HepG2 (cell line): ENCODE measurements at regions not wholly inside any gene's neighbourhood (a gene's known extent, or its start where the extent isn't known, plus 50 kb on each side); places are given as distances from the start of the nearest gene placed in this dataset.

Experiments used
- AGO2 ChIP-seq: fragments of 200-400 bp; formaldehyde crosslinking; optimal IDR thresholded peaks from 2 replicates; pipeline ENCODE3; 2017; ENCODE audit warnings: mild to moderate bottlenecking, low read depth, low read length, moderate library complexity
- GABPB1 ChIP-seq: IDR thresholded peaks from 2 replicates; pipeline ENCODE4 v1.6.1; 2016; ENCODE audit warnings: mild to moderate bottlenecking, missing genetic modification reagents, moderate library complexity, missing compliant biosample characterization
- KLF15 ChIP-seq: sonication (generic); formaldehyde crosslinking; IDR thresholded peaks from 2 replicates; pipeline ENCODE4 v1.8.1; 2023; ENCODE audit warnings: borderline replicate concordance, mild to moderate bottlenecking, inconsistent platforms, missing genetic modification reagents, mixed read lengths
- NAIF1 ChIP-seq: sonication (generic); formaldehyde crosslinking; IDR thresholded peaks from 2 replicates; pipeline ENCODE4 v1.5.0; 2020; ENCODE audit warnings: mild to moderate bottlenecking, missing genetic modification reagents, borderline replicate concordance
- POLR2AphosphoS2 ChIP-seq: IDR thresholded peaks from 2 replicates; pipeline ENCODE4 v1.6.1; 2011; ENCODE audit warnings: low read depth, low read length, improper control_type of control experiment
- SMAD9 ChIP-seq: sonication (generic); formaldehyde crosslinking; IDR thresholded peaks from 2 replicates; pipeline ENCODE4 v1.5.1; 2020; ENCODE audit warnings: mild to moderate bottlenecking, missing genetic modification reagents
- SNAI1 ChIP-seq: sonication (generic); formaldehyde crosslinking; IDR thresholded peaks from 2 replicates; pipeline ENCODE4 v1.5.0; 2020; ENCODE audit warnings: mild to moderate bottlenecking, missing genetic modification reagents, borderline replicate concordance
- SP5 ChIP-seq: IDR thresholded peaks from 2 replicates; pipeline ENCODE4 v1.6.1; 2016; ENCODE audit warnings: low read depth, borderline replicate concordance
- TAF1 ChIP-seq: sonication (generic); formaldehyde crosslinking; IDR thresholded peaks from 2 replicates; pipeline ENCODE4 v1.4.0; 2020; ENCODE audit warnings: missing genetic modification reagents
- TBP ChIP-seq: sonication (generic); formaldehyde crosslinking; IDR thresholded peaks from 2 replicates; pipeline ENCODE4 v1.5.0; 2020; ENCODE audit warnings: missing genetic modification reagents
- TCF12 ChIP-seq, 2 experiments: fragments of 450-650 bp in 1 of 2; sonication (generic) in 1 of 2; formaldehyde crosslinking in 1 of 2; IDR thresholded peaks; 2 replicates each; pipeline versions ENCODE4 v1.6.1 to v1.8.0; 2017 to 2022; ENCODE audit warnings: antibody characterized with exemption in 1 of 2, mild to moderate bottlenecking in 1 of 2, missing genetic modification reagents in 1 of 2, moderate library complexity in 1 of 2
- ZNF263 ChIP-seq: sonication (generic); formaldehyde crosslinking; IDR thresholded peaks from 2 replicates; pipeline ENCODE4 v1.4.0; 2020; ENCODE audit warnings: missing genetic modification reagents
- ZNF549 ChIP-seq: sonication (generic); formaldehyde crosslinking; IDR thresholded peaks from 2 replicates; pipeline ENCODE4 v1.5.0; 2020; ENCODE audit warnings: missing genetic modification reagents
- ZNF598 ChIP-seq: sonication (generic); formaldehyde crosslinking; IDR thresholded peaks from 2 replicates; pipeline ENCODE4 v1.5.1; 2020; ENCODE audit warnings: mild to moderate bottlenecking, missing genetic modification reagents, borderline replicate concordance
- ZNF607 ChIP-seq: sonication (generic); formaldehyde crosslinking; IDR thresholded peaks from 2 replicates; pipeline ENCODE4 v1.5.1; 2020; ENCODE audit warnings: missing genetic modification reagents, mild to moderate bottlenecking, borderline replicate concordance
- ZNF776 ChIP-seq: sonication (generic); formaldehyde crosslinking; IDR thresholded peaks from 2 replicates; pipeline ENCODE4 v1.4.0; 2020; ENCODE audit warnings: mild to moderate bottlenecking, missing genetic modification reagents
- TF ChIP-seq, protein P1 (sequence below): IDR thresholded peaks from 2 replicates; pipeline ENCODE4 v1.6.1; 2012; ENCODE audit warnings: low read depth, low read length, improper control_type of control experiment
- TF ChIP-seq, protein P2 (sequence below): sonication (generic); formaldehyde crosslinking; IDR thresholded peaks from 2 replicates; pipeline ENCODE4 v1.4.0; 2020; ENCODE audit warnings: missing genetic modification reagents
- TF ChIP-seq, protein P3 (sequence below): sonication (generic); formaldehyde crosslinking; IDR thresholded peaks from 2 replicates; pipeline ENCODE4 v1.5.0; 2020; ENCODE audit warnings: missing genetic modification reagents, mild to moderate bottlenecking, borderline replicate concordance
- TF ChIP-seq, protein P4 (sequence below): sonication (generic); formaldehyde crosslinking; IDR thresholded peaks from 2 replicates; pipeline ENCODE4 v1.5.0; 2020; ENCODE audit warnings: mild to moderate bottlenecking, missing genetic modification reagents

DNA sequence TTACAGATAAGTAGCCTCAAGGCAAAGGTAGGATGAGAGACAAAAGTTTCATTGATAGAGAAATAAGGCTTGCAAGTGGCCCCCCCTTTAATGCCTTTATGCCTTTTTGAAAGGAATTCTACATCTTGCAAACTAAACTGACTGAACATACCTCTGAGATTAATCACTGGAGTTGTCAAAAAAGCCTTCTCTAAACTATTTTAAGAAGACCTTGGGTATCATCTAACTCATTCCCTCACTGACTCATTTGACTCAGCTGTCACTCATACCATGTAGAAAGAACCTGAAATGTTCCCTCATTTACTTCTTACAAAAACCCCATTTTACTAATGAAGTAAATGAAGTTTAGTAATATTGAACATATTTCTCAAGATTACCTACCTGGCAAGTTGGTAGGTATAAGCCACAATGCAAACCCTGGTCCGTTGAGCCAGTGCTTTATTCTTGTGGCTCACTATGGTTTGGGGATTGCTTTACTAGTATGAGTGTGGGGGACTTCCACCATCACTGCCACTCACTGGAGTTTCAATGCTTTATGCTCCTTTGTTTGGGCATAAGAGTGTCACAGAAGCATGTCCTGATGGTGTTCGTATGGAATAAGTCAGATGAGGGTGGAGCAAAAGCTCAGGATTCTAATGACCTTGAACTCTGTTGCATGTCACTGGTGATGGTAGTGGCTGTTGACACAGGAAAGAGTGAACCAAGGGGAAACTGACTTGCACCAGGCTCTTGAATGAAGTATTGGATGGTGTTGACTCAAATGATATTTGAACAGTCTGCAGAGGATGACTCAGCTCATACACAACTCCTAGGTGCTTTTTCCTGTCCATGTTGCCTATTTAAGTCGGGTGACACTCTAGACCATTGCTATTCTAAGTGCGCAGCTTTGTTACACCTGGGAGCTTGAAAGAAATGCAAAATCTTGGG, 305.5 kb upstream of the EMCN start (continued):
- TF ChIP-seq, protein P1, sequence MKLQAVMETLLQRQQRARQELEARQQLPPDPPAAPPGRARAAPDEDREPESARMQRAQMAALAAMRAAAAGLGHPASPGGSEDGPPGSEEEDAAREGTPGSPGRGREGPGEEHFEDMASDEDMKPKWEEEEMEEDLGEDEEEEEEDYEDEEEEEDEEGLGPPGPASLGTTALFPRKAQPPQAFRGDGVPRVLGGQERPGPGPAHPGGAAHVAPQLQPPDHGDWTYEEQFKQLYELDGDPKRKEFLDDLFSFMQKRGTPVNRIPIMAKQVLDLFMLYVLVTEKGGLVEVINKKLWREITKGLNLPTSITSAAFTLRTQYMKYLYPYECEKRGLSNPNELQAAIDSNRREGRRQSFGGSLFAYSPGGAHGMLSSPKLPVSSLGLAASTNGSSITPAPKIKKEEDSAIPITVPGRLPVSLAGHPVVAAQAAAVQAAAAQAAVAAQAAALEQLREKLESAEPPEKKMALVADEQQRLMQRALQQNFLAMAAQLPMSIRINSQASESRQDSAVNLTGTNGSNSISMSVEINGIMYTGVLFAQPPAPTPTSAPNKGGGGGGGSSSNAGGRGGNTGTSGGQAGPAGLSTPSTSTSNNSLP, result peak; percentile 22; the same call in 1 of the 2 replicates
- TF ChIP-seq GABPB1 (CRISPR knock-in tag), result peak; percentile 27; the same call in 1 of the 2 replicates
- TF ChIP-seq POLR2AphosphoS2, result no peak
- 0 out of 2 replicates have a peak, but pooled peaks have one; percentile 45 for TF ChIP-seq SP5
- TF ChIP-seq AGO2, result no peak
- TF ChIP-seq TAF1 (CRISPR knock-in tag), result no peak
- TF ChIP-seq, protein P2, sequence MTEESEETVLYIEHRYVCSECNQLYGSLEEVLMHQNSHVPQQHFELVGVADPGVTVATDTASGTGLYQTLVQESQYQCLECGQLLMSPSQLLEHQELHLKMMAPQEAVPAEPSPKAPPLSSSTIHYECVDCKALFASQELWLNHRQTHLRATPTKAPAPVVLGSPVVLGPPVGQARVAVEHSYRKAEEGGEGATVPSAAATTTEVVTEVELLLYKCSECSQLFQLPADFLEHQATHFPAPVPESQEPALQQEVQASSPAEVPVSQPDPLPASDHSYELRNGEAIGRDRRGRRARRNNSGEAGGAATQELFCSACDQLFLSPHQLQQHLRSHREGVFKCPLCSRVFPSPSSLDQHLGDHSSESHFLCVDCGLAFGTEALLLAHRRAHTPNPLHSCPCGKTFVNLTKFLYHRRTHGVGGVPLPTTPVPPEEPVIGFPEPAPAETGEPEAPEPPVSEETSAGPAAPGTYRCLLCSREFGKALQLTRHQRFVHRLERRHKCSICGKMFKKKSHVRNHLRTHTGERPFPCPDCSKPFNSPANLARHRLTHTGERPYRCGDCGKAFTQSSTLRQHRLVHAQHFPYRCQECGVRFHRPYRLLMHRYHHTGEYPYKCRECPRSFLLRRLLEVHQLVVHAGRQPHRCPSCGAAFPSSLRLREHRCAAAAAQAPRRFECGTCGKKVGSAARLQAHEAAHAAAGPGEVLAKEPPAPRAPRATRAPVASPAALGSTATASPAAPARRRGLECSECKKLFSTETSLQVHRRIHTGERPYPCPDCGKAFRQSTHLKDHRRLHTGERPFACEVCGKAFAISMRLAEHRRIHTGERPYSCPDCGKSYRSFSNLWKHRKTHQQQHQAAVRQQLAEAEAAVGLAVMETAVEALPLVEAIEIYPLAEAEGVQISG (CRISPR knock-in tag), result no peak
- no peak for TF ChIP-seq ZNF549
- TF ChIP-seq NAIF1 (CRISPR knock-in tag), result no peak
- TF ChIP-seq ZNF607 (CRISPR knock-in tag), result no peak
- TF ChIP-seq TBP (CRISPR knock-in tag), result no peak
- no peak for TF ChIP-seq KLF15 (CRISPR knock-in tag)
- TF ChIP-seq, protein P3, sequence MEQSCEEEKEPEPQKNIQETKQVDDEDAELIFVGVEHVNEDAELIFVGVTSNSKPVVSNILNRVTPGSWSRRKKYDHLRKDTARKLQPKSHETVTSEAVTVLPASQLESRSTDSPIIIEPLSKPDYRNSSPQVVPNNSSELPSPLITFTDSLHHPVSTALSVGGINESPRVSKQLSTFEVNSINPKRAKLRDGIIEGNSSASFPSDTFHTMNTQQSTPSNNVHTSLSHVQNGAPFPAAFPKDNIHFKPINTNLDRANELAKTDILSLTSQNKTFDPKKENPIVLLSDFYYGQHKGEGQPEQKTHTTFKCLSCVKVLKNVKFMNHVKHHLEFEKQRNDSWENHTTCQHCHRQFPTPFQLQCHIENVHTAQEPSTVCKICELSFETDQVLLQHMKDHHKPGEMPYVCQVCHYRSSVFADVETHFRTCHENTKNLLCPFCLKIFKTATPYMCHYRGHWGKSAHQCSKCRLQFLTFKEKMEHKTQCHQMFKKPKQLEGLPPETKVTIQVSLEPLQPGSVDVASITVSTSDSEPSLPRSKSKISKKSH, result no peak
- no peak for TF ChIP-seq SMAD9 (CRISPR knock-in tag)
- no peak for TF ChIP-seq ZNF598 (CRISPR knock-in tag)
- no peak for TF ChIP-seq SNAI1 (CRISPR knock-in tag)
- TF ChIP-seq, protein P4, sequence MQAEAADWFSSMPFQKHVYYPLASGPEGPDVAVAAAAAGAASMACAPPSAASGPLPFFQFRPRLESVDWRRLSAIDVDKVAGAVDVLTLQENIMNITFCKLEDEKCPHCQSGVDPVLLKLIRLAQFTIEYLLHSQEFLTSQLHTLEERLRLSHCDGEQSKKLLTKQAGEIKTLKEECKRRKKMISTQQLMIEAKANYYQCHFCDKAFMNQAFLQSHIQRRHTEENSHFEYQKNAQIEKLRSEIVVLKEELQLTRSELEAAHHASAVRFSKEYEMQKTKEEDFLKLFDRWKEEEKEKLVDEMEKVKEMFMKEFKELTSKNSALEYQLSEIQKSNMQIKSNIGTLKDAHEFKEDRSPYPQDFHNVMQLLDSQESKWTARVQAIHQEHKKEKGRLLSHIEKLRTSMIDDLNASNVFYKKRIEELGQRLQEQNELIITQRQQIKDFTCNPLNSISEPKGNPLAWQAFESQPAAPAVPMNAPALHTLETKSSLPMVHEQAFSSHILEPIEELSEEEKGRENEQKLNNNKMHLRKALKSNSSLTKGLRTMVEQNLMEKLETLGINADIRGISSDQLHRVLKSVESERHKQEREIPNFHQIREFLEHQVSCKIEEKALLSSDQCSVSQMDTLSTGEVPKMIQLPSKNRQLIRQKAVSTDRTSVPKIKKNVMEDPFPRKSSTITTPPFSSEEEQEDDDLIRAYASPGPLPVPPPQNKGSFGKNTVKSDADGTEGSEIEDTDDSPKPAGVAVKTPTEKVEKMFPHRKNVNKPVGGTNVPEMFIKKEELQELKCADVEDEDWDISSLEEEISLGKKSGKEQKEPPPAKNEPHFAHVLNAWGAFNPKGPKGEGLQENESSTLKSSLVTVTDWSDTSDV, result no peak
- no peak for TF ChIP-seq TCF12 (IDR thresholded peaks at IDR 0.05)
- no peak for TF ChIP-seq TCF12 (CRISPR knock-in tag; IDR thresholded peaks at IDR 0.05)
- TF ChIP-seq ZNF776, result no peak
- TF ChIP-seq ZNF263 (CRISPR knock-in tag), result no peak
